Posterior vena cava (tissue), 2 donors: ENCODE measurements at regions not wholly inside any gene's neighbourhood (a gene's known extent, or its start where the extent isn't known, plus 50 kb on each side); places are given as distances from the start of the nearest gene placed in this dataset.

Experiments
- DNase-seq: peaks from one replicate; pipeline ENCODE4 v3.0.0-alpha.2; 2020; ENCODE audit warnings: low spot score
- intact Hi-C, 2 donors: fragments of 100-400 bp; cut with DNase I; formaldehyde crosslinking; loops; one replicate each; pipeline versions ENCODE4 v1.14.1 to v1.14.2; 2022 to 2023
- donor health status: DM: yes; HTN: yes; CAD: no.
- donor health status: DM: yes; HTN: yes; CAD: no.

DNA sequence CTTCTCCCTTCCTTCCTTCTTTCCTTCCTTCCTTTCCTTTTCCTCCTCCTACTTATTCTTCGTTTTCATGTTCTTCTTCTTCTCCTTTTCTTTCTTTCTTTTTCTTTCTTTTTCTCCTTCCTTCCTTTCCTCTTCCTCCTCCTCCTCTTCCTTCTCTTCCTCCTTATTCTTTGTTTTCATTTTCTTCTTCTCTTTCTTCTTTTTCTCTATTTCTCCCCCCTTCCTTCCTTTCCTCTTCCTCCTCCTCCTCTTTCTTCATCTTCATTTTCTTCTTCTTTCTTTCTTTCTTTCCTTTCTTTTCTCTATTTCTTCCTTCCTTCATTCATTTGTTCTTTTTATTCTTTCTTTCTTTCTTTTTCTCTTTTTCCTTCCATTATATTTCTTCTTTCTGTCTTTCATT is 671.6 kb downstream of the IQCM start:
- intact Hi-C loops = no loop called here

DNA sequence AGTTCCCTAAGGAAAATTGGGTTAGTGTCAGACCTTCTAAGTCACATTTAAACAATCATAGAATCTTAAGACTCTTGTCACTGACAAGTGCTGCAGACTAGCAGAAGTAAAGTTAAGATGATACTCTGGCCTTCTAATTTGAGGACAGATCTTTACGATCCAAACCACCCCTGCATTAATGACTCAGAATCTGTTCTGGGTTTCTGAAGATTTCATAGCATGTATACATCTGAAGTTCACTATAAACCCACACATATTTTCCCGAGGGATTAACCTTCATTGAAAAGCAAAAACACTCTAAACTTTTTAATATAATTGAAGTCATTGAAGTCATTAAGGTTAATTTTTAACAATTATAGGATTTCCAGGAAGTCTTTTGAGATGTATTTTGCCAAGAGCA is 674.3 kb downstream of the IQCM start:
- DNase-seq = no peak
- intact Hi-C loops = no loop called here

More for the DNA sequence above, 671.6 kb downstream of the IQCM start:
- no peak for DNase-seq

DNA sequence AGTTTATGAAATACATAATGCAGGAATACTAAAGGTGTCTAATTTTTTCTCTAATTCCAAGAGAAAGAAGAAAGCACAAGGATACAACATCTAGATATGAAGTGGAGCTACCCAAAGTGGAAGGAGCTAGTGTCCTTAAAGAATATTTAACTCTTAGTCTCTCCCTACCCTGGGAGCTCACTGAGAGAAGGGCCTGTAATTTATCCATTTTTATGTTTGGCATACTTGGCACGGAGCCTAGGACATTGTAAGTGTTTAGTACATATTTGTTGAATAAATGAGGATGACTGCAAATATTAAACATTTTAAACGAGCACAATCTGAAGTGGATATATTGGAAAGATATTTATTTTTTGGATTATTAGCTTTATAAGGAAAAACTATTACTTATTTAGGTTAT is 674.8 kb downstream of the IQCM start:
- intact Hi-C loops = no loop called here
- DNase-seq = no peak

DNA sequence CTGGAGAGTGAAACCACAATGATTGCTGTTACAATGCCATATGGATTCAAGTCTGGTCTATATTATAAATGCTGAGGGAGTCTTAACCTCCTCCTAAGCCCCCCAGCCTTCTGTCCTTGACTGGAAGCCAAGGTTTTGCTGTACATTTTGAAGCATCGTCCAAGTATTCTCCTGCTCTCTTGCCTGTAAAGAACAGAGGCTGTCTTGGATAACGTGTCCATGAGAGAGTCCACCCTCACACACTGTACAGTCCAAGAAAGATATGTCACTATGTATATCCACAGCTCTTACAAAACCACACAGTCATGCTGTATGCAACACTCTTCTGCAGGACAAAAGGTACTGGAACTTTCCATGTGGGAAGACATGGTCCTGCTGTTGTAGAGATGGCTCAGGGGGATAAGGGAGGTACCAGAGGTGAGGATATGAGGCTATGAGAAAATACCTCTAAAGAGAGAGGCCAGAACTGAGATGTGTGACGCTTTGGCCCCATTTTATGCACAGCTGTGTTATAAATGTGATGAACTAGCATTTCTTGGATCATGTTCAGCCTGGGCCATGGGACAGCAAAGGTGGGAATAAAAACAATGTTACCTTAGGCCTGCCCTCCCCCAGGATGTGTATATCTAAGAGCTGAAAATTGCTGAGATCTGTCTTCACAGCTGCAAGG is 678.6 kb downstream of the IQCM start:
- DNase-seq = no peak
- intact Hi-C loops = no loop called here

DNA sequence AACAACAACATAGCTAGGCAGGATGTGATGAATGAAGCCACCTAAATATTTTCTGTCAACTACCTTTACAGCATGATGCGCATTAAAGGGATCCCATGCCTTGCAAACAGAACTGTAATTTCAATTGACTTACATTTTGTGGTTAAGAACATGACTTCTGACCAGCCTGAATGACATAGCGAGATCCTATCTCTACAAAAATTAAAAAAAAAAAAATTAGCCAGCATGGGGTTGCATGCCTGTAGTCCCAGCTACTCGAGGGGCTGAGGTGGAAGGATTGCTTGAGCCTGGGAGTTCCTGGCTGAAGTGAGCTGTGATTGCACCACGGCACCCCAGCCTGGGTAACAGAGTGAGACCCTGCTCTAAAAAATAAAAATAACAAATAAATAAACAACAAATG is 680.6 kb downstream of the IQCM start:
- intact Hi-C loops = no loop called here
- DNase-seq = no peak

DNA sequence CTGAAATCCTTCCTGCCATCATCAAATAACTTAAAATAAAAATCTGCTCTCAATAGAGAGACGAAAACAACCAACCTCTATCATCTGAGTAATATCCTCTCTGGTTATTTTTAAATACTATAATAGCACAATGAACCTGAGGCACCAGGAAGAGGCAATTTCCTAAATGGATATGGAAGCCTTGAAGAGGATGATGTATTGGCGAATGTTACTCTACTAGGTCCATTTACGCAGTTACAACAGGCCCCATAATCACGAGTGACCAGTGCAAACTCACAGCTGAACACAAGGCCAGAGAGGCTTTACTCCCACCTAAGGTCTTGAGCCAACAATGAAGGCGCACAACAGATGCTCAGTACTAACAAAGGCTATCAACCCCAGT is 678.8 kb upstream of the NR3C2 start:
- intact Hi-C loops = no loop called here
- no peak for DNase-seq

DNA sequence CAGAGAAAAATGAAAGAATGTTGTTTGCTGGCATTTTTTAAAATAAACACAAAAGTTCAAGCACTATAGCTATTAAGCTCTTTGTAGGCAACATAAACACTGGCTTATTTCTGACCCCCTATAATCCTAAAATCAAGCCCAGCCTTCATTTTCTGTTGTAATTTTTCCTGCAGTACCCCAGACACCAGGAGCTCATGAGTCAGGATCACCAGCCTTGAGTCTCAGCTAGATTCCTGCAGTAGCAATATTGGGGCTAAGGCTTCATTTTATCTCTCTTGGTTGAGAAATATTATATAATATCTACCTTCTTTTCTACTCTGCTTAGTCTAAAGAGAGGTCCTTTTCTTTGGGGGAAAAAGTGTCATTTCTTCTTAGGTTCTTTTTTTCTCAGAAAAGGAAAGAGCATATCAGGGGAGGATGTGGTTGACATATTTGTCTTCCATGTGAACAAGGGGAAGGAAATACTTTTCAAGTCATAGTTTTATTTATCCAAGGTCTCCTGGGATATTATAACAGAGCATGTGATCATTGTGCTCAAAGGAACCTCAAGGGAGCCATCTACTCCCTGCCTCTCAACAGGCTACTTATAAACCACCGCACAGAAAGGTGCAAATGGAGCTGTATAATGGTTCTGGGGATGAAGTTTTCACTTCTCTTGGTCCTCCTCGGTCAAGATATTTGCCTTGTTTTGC is 678.3 kb upstream of the NR3C2 start:
- intact Hi-C loops = no loop called here
- DNase-seq = no peak

DNA sequence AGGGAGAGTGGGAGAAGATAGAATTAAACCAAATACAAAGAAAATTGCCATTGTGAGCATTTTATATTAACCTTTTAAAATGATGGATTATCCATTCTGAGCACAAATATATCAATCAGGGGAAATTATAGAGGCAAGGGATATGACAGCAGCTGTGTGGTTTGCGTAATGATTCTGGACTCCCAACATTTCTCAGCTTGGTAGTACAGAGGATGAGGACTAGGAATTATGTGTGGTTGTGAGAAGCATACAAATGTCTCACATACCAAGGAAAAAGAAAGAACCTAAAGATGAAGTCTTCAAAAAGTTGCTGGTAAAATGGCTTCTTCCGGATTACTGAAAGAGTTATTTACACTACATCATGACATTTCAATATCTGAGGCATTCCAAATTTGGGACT is 674.6 kb upstream of the NR3C2 start:
- intact Hi-C loops = no loop called here
- DNase-seq = no peak

DNA sequence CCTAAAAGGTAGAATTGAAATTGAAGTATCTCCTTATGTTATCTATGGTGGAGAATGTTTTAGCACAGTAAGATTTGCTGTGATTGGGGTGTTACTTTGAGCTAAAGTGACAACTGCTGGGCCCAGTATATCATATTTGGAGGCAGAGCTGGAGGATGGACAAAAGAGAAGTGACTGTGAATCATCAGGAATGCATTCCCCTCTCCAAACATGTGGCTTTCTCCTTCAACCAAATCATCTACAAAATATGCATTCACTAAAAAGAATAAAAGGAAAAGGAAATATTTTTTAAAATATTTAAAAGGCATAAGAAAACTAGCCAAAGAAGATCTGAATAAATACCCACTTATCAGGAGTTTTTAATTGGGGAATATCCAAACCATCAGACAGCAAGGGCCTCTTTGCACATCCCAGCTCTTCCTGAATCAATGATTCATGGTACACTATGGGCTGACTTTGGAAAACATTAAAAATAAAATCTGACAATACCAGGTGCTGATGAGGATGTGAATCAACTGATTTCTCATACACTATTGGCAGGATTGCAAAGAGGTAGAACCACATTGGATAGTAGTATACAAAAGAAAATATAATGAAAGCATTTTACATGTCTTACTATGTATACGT is 671.7 kb upstream of the NR3C2 start:
- intact Hi-C loops = no loop called here
- no peak for DNase-seq

DNA sequence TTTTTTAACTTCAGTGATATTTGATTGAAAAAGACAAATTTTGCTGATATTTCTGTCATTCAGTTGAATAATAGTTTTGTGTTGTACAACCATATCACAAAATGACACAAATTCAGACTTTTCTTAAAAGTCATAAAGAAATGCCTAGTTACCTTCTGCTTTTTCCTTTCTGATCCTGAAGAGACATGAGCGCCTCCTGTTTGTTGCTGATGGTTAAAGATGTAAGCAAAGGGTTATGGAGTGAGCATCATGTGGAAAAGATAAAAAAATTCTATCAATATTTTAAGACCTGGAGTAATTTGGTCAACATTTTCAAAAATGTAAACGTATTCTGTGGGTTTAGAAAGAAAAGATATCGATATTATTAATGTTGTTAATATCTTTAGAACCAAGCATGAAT is 669.9 kb upstream of the NR3C2 start:
- DNase-seq = no peak

DNA sequence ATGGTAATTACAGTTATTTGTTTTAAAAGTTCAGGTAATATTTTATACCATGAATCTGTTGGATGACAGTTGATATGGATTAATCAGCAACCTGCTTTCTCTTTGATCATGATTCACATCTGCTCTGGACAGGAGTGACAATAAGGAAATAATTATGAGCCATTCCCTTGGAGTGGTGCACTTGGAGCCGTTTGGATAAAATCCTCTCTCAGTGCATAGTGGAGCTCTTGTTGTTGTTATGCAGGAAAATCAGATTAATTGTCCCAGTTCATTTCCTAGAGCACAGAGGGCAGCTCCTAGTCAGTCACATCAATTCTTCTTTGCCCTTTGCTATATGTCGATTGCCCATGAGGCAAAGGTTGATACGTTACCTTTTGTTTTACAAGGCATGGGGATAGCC is 668.3 kb upstream of the NR3C2 start:
- intact Hi-C loops = no loop called here
- DNase-seq = no peak

More for the DNA sequence above, 669.9 kb upstream of the NR3C2 start:
- intact Hi-C loops = no loop called here

DNA sequence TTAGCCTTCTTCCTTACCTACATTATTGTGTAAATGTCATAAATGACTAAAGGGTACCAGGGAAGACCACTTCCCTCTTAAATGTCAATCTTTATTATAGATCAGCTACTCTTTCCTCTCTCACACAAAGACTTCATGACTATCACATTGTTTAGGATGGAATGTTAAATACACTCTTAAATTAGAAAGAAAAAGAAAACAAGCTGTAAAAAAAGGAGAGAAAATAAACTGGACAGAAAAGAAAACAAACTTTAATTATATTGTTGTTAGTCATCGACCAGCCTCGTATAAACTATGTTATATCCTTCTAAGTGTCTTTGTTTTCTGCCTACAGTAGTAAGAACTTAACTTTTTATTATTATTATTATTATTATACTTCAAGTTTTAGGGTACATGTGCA is 666.4 kb upstream of the NR3C2 start:
- intact Hi-C loops = no loop called here
- DNase-seq = no peak

DNA sequence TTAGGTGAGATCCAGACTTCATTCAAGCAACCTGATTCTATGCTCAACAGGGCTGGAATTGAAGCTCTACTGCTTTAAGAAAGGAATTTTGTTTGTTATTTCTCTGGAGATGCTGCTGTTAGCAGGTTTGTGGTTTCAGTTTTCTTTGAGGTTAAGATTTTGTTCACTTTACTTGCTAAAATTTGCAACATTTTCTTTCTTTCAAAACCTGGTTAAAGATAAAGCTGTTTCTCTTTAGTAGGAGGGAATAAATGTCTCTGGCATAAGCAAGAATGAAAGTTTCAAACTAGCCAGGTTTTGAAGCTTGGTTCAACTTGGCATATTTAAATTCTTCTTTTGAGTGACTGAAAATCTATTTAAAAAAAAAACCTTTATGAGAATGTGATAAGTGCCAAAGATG is 660.6 kb upstream of the NR3C2 start:
- no peak for DNase-seq
- intact Hi-C loops = no loop called here

DNA sequence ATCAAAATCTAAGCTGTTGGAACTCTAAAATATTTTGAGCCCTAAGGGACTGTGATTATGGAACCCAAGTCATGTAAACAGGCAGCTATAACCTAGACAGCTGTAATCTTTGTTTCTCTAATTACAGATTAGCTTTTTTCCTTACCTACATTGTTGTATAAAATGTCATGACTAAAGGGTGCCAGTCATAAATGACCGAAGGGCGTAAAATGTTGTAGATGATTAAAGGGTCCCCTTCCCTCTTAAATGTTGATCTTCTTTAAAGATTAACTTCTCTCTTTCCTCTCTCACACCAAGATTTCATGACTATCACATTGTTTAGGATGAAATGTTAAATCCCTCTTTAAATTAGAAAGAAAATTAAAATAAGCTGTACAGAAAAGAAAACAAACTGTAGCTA is 659.4 kb upstream of the NR3C2 start:
- no peak for DNase-seq
- intact Hi-C loops = no loop called here

DNA sequence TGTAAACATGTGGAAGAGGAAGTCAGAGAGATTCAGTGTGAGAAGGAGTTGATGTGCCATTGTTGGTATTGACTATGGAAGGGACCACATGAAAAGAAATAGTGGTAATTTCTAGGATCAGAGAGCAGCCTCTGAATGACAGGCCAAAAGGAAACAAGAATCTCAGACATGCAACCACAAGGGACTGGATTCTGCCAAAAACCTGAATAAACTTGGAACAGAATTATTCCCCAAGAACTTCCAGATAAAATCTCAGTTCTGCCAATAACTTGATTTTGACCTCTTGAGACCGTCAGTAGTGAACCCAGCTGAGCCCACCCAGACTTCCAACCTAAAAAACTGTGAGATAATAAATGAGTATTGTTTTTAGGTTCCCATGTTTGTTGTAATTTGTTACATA is 653.6 kb upstream of the NR3C2 start:
- no peak for DNase-seq
- intact Hi-C loops = no loop called here

DNA sequence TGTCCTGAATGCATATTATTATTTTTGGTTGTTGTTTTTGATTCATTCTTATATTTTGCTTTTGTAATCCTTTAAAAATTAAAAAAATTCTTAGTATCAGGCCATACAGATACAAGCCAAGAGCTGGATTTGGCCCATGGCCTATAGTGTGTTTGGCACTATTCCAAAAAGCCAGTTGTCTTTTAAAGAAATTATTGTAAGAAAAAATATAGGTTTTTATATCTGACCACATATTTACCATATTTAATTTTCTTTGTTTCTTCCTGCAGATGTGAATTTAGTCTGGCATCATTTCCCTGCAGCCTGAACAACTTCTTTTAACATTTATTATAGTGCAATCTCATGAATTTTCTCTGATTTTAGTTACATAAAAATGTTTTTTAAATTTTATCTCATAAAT is 652.8 kb upstream of the NR3C2 start:
- intact Hi-C loops = no loop called here
- DNase-seq = no peak

DNA sequence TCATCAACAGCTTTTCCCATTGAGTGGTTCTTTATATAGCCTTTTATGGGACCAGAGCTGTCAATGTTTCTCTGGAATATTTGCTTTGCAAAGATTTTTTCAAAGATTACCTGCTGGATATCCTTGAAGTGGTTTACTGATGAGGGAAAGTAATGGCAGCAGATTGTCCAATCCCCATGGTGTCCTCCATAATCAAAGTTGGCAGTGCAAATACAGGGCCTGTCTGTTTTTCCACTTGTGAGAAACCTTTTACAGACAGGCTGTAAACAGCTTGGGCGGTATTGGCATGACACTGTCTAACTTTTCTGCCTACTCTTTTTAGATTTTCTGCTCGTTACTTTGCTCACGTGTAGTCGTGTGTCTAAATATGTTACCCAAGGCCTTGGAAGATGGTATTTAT is 641.9 kb upstream of the NR3C2 start:
- DNase-seq = no peak
- intact Hi-C loops = no loop called here

DNA sequence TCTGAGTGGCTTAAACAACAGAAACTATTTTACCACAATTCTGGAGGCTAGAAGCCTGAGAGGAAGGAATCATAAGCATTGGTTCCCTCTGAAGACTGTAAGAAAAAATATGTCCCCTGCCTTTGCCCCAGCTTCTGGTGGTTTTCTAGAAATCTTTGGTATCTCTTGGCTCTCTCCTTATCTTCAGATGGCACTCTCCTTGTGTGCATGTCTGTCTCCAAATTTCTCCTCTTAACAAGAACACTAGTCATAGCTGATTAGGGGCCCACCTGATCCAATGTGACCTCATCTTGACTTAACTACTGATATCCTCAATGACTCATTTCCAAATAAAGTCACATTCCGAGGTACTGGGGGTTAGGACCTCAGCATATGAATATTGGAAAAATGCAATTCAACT is 635.0 kb upstream of the NR3C2 start:
- intact Hi-C loops = no loop called here
- no peak for DNase-seq

DNA sequence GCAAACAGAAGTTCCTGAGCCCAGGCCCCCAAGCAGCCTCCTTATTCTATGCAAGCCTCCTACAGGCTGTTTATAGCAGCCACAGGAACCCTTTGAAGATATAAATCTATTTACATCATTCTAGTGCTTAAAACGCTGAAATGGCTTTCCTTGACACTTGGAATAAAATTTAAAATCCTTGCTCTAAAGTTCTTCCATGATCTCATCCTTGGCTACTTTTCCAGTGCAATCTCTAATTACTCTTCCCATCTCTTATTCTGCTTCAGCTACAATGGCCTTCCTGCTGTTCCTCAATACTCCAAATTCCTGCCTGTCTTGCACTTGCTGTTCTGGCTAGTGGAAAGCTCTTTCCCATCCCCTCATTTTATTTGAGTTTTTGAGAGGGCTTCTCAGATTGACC is 634.2 kb upstream of the NR3C2 start:
- intact Hi-C loops = no loop called here

DNA sequence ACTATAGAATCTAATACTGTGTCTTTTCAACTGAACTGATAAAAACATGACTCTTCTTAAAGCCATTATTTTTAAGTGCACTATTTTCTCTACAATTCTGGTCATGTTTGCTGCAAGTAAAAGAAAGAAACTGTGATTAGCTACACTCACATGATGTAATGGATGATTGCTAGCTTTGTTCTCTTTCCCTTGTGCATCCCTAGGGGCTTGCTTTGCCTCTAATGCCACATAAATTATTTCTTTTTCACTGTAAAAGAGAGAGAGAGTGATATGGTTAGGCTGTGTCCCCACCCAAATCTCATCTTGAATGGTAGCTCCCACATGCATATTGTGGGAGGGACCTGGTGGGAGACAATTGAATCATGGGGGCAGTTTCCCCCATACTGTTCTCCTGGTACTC is 630.2 kb upstream of the NR3C2 start:
- DNase-seq = no peak
- intact Hi-C loops = no loop called here

More for the DNA sequence above, 634.2 kb upstream of the NR3C2 start:
- no peak for DNase-seq

DNA sequence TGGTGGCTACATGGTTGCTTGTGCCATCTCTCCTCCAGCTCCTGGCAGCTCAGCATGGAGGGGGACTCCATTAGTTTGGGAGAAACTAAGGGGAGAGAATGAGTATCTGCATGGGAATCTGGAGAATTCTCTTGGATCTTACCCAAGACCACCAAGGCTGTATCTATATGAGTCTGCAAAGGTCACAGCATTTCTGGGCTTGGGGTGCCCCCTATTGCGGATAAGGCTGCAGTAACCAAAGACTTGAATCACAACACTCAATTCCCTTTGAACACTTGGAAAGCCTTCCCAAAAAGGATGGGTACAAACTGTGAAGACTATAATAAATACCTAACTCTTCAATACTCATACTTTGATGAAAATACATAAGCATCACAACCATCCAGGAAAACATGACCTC is 623.5 kb upstream of the NR3C2 start:
- intact Hi-C loops = no loop called here

More for the DNA sequence above, 623.5 kb upstream of the NR3C2 start:
- no peak for DNase-seq
